GM12873 (cell line): ENCODE measurements at regions not wholly inside any gene's neighbourhood (a gene's known extent, or its start where the extent isn't known, plus 50 kb on each side); places are given as distances from the start of the nearest gene placed in this dataset.

ENCODE experiments used
- TF ChIP-seq, protein P1 (sequence below): IDR thresholded peaks from 2 replicates; pipeline ENCODE4 v1.5.1; 2012; ENCODE audit warnings: low read depth, mild to moderate bottlenecking, moderate library complexity, low read length, control low read depth; ENCODE audit not compliant: insufficient read depth; ENCODE audit errors: missing control alignments

DNA sequence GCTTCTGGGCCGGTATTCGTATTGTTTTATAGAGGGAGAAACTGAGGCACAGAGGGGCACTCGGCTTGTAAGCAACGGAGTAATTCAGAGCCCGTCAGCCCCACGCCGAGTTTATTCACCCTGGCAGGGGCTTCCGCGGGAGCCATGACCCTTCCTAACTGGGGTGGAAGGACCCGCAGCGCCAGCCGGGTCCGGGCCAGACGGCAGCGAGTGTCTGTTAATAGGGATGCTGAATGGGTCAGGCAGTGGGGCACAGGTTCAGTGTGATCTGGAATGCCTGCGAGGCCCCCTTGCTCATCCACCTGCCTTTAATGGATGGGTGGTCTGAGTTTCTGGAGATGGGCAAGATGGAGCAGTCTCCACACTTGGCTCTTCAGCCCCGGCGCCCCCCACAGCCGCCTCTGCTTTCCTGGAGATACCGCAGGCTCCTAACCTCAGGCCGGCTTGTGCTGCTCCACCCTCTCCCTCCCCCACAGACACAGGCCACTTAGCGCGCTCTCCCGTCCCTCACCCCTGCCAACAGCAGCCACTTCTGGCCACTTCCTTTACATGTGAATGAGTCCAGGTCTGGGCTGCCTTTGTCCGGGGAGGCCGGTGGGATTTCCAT lies 147.1 kb downstream of the ERCC6L2 start:
- TF ChIP-seq, protein P1, sequence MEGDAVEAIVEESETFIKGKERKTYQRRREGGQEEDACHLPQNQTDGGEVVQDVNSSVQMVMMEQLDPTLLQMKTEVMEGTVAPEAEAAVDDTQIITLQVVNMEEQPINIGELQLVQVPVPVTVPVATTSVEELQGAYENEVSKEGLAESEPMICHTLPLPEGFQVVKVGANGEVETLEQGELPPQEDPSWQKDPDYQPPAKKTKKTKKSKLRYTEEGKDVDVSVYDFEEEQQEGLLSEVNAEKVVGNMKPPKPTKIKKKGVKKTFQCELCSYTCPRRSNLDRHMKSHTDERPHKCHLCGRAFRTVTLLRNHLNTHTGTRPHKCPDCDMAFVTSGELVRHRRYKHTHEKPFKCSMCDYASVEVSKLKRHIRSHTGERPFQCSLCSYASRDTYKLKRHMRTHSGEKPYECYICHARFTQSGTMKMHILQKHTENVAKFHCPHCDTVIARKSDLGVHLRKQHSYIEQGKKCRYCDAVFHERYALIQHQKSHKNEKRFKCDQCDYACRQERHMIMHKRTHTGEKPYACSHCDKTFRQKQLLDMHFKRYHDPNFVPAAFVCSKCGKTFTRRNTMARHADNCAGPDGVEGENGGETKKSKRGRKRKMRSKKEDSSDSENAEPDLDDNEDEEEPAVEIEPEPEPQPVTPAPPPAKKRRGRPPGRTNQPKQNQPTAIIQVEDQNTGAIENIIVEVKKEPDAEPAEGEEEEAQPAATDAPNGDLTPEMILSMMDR = no peak

DNA sequence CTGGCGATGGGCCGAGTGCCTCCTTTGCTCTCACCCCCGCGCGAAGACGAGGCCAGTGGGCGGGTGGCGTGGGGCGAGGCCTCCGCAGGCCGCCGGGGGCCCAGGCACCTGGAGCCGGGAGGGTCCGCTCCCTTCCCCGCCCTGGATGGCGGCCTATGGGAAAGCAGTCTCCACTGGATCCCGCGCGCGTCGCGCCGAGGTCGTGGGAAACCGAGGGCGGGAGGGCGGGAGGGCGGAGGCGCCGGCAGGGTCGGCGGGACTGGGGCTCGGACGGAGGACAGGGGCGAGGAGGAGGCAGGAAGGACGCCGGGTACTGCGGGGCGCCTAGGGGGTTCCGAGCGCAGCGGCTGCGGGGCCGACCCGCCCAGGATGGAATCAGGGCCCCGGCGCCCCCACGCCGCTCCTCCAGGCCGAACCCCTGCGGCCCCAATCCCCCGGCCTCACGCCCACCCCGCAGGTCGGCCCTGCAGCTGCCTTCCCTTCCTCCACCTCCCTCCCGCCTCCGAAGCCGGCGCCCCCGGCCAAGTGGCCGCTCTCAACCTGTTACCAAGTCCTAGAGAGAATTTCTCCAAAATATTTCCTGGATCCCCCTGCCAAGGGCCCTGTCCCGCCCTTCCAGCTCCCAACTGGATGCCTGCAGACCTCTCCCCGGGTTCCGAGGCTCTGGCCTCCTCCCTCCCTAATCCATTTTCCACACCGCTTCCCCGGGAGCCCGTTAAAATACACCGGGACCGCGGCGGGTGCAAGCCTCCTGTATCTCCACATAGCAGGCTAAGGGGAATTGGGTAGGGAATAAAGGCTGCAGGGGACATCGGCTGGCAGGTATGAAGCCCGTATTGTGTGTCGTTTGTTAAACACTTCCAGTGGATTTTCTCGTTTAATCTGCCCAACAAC lies 146.3 kb downstream of the ERCC6L2 start:
- TF ChIP-seq, protein P1 = no peak

DNA sequence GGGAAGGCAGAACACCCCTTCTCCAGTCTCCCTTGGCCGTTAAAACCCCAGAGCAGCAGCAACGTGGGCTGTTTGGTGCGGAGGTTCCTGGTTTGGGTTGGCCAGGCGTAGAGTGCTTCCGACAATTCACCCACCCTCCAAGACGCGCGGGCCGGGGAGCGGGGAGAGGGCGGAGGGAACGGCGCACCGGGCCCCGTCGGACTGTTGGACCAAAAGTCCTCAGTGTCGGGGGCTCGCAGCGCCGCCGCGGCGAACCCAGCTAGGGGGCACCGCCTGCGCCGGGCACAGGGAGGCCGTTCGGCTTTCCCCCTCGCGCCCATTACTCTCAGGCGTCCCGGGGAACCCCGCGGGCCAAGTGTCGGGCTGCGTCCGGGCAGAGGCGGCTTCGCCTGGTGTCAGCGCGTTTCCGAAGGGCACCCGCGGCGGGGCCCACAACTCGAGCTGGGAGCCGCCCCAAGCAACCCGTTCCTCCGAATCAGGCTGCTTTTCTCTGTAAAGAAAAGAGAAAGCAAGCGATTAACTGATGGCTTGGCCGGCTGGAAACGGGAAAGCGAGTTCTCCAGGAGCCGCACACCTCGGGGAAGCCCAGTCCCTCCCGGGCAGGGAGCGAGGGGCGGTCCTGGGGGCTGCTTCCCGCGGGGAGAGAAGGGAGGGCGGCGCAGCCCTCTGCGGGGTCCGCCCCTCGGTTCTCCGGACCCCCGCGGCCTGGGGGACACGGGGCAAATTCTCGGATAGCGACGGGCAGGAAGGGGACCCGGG lies 145.5 kb downstream of the ERCC6L2 start:
- TF ChIP-seq, protein P1 = no peak

DNA sequence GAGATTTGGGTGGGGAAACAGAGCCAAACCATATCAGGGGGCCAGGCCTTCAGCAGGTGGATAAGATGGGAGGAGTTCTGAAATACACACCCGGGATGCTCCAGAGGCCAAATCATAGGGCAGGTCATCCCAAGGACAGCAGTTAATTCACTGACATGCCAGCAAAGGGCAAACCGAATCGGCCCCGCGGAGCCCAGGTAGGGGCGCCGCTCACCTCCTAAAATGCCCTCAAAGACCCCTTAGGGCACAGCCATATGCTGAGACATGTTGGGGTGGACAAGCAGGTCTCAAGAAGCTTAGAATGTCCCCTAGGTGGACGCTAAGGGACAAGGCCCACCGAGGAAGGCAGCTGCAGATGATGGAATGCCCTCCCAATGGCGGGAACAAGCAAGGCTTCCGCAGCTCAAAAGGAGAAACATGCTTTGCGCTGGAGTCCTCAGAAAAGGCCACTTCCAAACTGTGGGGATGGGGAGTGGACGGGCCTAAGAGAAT lies 144.9 kb downstream of the ERCC6L2 start:
- TF ChIP-seq, protein P1 = no peak
